Muscle layer of duodenum (tissue), 2 donors: ENCODE measurements at regions not wholly inside any gene's neighbourhood (a gene's known extent, or its start where the extent isn't known, plus 50 kb on each side); places are given as distances from the start of the nearest gene placed in this dataset.

Experiments
- H3K27ac ChIP-seq: one replicate; pipeline ENCODE4 v1.7.0; 2013; ENCODE audit warnings: mild to moderate bottlenecking, low read length
- H3K27me3 ChIP-seq: one replicate; pipeline ENCODE4 v1.7.0; 2013; ENCODE audit warnings: low read depth, mild to moderate bottlenecking, control low read depth, low read length
- H3K36me3 ChIP-seq, 2 donors: one replicate each; pipeline ENCODE4 v1.7.0; 2013; ENCODE audit warnings: low read length in 2 of 2, control low read depth in 1 of 2, mild to moderate bottlenecking in 1 of 2; ENCODE audit not compliant: insufficient read depth in 2 of 2, control insufficient read depth in 1 of 2
- H3K4me1 ChIP-seq, 2 donors: one replicate each; pipeline ENCODE4 v1.7.0; 2013; ENCODE audit warnings: low read length in 2 of 2, mild to moderate bottlenecking in 2 of 2, control low read depth in 1 of 2, moderate library complexity in 1 of 2; ENCODE audit not compliant: insufficient read depth in 2 of 2, control insufficient read depth in 1 of 2
- H3K4me3 ChIP-seq, 2 donors: one replicate each; pipeline ENCODE4 v1.7.0; 2013; ENCODE audit warnings: low read length in 2 of 2, low read depth in 1 of 2, mild to moderate bottlenecking in 1 of 2
- H3K9me3 ChIP-seq, 2 donors: one replicate each; pipeline ENCODE4 v1.7.0; 2013; ENCODE audit warnings: low read length in 2 of 2, control low read depth in 1 of 2, mild to moderate bottlenecking in 1 of 2; ENCODE audit not compliant: control insufficient read depth in 1 of 2
- donor health status: healthy.

DNA sequence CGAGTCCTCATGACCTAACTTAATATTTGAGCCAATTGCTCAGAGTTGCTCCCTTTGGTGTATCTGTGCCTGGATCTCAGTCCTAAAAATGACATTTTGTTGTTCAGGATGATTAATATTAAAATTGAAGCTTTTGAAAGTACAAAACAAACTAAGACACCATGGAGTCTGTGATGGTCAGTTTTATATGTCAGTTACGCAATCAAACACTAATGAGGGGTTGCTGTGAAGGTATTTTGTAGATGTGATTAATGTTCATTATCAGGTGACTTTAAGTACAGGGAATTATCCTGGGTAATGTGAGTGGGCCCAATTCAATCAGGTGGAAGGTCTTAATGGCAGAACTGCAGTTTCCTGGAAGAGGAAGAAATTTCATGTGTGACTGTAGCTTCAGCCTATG, 546.7 kb downstream of the REEP3 start:
- Histone ChIP-seq H3K36me3 (no peaks in the 10 kb centered on the region), H3K27ac (no peak overlapping the region), H3K9me3 (no peaks in the 10 kb centered on the region), H3K4me3 (no peak overlapping the region), H3K27me3 (no peaks in the 10 kb centered on the region), H3K4me1 (peaks cover 0 to 3% of the 10 kb centered on the region in 2 donors)

DNA sequence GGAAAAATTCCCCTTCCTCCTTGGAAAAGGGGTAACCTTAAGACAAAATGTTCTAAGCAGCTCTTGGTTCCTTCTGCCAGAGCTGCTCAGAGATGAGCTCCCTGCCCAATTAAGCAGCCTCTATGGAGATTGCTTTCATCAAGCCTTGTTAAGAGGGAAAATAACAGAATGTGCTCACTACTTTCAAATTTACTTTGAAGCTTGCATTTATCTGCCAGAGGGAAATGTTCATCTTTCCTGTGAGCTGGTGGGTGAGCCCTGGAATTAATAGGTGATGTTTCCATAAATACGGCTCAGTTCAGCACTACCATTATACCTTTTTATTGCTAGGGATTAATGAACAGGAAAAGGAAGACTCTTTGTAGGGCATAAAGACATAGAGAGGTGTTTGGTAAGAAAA, 549.0 kb downstream of the REEP3 start:
- Histone ChIP-seq H3K4me3 (no peak overlapping the region), H3K36me3 (no peaks in the 10 kb centered on the region), H3K9me3 (no peaks in the 10 kb centered on the region), H3K27ac (no peak overlapping the region), H3K4me1 (peaks cover 0 to 3% of the 10 kb centered on the region in 2 donors), H3K27me3 (no peaks in the 10 kb centered on the region)

DNA sequence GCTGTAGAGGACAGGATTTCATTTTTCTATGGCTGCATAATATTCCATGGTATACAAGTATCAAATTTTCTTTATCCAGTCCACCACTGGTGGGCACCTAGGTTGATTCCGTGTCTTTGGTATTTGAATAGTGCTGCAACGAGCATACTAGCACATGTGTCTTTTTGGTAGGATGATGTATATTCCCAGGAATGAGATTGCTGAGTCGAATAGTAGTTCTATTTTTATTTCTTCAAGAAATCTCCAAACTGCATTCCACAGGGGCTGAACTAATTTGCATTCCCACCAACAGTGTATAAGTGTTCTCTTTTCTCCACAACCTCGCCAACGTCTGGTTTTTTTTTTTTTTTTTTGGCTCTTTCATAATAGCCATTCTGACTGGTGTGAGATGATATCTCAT, 550.0 kb downstream of the REEP3 start:
- no peaks in the 10 kb centered on the region for H3K36me3 ChIP-seq
- no peaks in the 10 kb centered on the region for H3K9me3 ChIP-seq
- no peaks in the 10 kb centered on the region for H3K27me3 ChIP-seq
- no peak overlapping the region for H3K4me3 ChIP-seq
- no peak overlapping the region for H3K27ac ChIP-seq
- peaks cover 0 to 3% of the 10 kb centered on the region in 2 donors for H3K4me1 ChIP-seq

DNA sequence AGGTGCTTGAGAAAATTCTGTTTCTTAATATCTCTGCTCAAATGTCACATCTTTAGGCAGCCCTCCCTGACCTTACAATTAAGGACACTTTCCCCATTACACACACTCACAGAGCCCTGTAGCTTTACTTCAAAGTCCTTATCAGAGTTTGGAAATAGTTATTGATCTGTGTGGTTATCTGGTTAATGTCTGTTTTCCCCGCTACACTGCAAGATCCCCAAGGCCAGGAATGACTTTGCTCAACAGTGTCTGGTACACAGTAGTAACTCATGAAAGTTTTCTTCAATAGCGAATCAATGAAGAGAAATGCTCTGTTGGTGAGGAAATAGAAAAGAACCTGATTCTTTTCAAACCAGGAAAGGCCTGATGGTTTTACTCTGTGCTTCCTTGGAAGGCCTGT, 554.4 kb downstream of the REEP3 start:
- Histone ChIP-seq H3K27ac (no peak overlapping the region), H3K36me3 (no peaks in the 10 kb centered on the region), H3K9me3 (no peaks in the 10 kb centered on the region), H3K4me3 (no peak overlapping the region), H3K4me1 (no peaks in the 10 kb centered on the region), H3K27me3 (no peaks in the 10 kb centered on the region)

DNA sequence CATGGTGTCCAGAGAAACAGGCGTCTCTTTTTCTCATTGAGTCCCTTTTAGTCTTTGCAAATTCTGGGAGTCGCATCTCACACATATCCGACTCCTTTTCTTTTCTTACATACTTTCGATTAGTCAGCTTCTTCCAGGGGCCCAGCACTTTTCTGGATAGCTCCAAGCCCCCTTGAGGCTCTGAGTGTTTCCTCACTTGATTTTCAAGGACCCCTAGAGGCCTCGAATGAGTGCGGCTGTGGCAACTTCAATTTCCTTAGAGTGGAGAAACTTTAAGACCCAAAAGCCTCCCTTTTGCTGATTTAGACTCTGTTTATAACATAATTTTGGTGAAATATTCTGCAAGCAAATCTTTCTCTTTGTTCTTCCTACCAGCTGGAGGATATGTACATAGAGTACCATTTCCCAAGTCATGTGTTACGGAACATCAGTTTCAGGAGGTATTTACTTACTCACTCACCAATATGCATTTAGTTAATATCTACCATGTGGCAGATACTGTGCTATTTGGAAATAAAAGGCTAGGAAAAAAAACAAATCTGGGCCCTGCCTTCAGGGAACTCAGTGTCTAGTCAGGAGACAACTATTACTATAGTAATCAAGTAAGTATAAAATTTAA, 555.2 kb downstream of the REEP3 start:
- Histone ChIP-seq H3K27ac (no peak overlapping the region), H3K36me3 (no peaks in the 10 kb centered on the region), H3K27me3 (no peaks in the 10 kb centered on the region), H3K4me3 (no peak overlapping the region), H3K9me3 (no peaks in the 10 kb centered on the region), H3K4me1 (no peaks in the 10 kb centered on the region)

DNA sequence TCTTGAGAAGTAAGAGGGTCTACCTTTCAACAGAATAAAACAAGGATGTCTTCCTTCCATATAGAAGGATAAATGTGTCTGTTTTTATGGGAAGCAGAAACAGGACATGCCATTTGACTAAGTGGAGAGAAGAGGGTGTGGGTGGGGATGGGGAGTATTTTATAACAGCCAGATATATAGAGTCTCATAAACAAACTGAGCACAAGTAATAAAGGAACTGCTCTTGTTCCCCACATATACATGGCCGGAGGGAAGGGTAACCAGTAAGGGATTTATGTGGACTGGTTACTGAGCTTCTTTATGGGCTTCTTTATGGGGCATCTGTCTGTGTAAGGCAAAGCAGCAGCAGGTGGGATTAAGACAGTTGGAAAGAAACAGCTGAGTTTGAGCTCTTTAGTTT, 558.1 kb downstream of the REEP3 start:
- Histone ChIP-seq H3K27me3 (no peaks in the 10 kb centered on the region), H3K9me3 (no peaks in the 10 kb centered on the region), H3K36me3 (no peaks in the 10 kb centered on the region), H3K4me3 (no peak overlapping the region), H3K27ac (no peak overlapping the region), H3K4me1 (no peaks in the 10 kb centered on the region)

DNA sequence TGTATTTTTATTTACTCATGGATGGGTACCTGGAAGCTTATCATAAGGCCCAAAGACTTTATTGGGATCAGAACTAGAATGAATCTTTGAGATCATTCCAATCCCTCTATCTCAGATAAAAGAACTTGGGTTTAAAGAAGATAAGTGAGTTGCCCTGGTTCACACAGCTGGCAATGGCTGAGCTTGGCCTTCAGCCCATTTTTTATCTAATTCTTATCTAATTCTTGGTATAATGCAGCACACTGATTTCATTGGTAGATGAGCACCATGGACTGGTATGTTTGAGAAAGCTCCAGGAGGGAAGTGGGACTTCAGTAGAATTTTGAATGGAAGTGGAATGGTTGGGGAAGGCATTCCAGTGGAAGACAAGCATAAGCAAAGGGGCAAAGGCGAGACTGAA, 558.9 kb downstream of the REEP3 start:
- no peak overlapping the region for H3K4me3 ChIP-seq
- no peaks in the 10 kb centered on the region for H3K27me3 ChIP-seq
- H3K4me1 ChIP-seq = no peaks in the 10 kb centered on the region
- H3K27ac ChIP-seq = no peak overlapping the region
- no peaks in the 10 kb centered on the region for H3K36me3 ChIP-seq
- no peaks in the 10 kb centered on the region for H3K9me3 ChIP-seq

DNA sequence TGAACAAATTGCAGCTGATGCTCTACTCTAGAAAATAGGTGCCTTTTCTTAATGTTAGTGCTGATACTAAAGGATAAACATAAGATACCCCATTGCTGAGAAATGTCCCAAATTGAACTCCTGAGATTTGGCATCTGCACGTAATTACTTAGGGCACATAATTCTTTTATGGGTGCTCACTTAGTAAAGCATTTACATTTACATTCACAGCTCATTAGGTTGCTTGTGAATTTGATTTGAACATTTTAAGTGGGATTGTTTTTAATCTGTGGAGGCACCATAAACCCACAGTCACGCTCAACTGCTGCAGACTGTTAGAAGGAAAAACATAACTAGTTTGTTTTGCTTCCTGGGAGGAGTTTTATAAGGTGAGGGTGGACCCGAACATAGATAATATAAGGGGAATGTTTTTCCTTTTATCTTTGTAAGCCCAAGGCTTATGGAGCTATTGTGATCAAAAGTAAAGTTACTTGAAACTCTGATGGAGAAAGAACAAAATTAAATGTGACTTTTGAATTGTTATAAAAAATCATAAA, 560.8 kb downstream of the REEP3 start:
- no peak overlapping the region for H3K4me3 ChIP-seq
- H3K4me1 ChIP-seq = peaks cover 0 to 4% of the 10 kb centered on the region in 2 donors
- no peaks in the 10 kb centered on the region for H3K9me3 ChIP-seq
- H3K36me3 ChIP-seq = no peaks in the 10 kb centered on the region
- no peak overlapping the region for H3K27ac ChIP-seq
- H3K27me3 ChIP-seq = no peaks in the 10 kb centered on the region

DNA sequence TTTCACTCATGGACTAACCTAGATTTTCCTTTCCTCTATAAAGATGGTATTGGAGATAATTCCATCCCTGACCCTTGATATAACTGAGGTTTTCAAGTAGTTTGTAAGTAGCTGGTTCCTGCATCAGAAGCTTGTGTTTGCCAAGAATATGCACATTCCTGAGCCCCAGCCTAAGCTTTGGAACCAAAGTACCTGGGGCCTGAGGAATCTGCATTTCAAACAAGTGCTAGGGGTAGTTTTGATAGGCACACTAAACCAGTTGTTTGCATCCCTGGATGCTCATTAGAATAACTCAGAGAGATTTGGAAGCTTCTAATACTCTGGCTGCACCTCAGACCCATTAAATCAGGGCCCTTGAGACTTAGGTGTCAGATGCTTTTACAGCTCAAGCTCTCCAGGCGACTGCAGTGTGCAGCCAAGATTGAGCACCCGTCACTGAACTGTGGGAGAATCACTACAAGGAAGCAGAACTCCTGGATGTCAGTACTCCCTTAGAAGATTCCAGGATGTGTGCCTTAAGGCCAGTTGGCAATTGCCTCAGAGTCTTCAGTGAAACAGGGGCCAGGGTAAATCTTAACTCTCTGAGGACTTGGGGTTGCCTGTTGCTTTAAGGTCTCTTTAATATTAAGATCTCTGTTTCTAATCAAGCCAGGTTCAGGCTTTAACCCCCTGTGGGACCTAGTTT, 565.0 kb downstream of the REEP3 start:
- Histone ChIP-seq H3K27ac (no peak overlapping the region), H3K9me3 (no peaks in the 10 kb centered on the region), H3K4me3 (no peak overlapping the region), H3K27me3 (no peaks in the 10 kb centered on the region), H3K36me3 (no peaks in the 10 kb centered on the region), H3K4me1 (peaks cover 0 to 4% of the 10 kb centered on the region in 2 donors)

DNA sequence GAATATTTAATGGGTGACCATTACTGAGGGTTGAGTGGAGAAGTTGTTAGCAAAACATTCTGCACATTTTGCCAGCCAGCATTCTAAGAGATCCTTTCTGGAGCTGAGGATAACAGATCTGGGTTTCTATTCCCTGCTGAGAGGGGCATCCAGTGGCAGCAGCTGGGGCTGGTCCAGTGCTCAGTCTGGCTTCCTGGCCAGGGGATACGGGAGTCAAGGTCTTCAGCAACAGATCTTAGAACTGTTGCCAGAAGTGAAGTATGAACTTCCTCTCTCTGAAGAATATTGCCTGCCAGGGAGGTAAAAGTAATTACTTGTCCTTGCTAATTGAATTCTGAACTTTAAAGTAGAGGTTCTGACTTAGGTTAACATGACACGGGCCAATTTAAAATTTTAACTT, 568.4 kb downstream of the REEP3 start:
- Histone ChIP-seq H3K36me3 (no peaks in the 10 kb centered on the region), H3K4me1 (peaks cover 0 to 4% of the 10 kb centered on the region in 2 donors), H3K27ac (no peak overlapping the region), H3K4me3 (no peak overlapping the region), H3K9me3 (no peaks in the 10 kb centered on the region), H3K27me3 (no peaks in the 10 kb centered on the region)

DNA sequence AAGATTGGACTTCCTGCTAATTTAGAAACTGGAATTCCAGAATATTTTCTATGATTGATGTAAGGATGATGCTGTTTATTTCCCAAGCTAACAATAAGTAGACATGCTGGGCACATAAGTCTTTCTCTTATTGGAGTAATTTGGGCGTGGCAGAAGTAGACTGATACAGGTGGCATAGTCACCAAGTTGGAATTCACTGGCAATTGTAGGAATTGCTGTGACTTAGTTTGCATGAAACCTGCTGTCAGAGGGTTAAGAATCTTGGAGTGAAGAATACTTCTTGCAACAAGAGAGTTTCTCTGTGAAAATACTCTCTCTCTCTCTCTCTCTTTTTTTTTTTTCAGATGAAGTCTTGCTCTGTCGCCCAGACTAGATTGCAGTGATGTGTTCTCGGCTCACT, 569.7 kb downstream of the REEP3 start:
- no peak overlapping the region for H3K27ac ChIP-seq
- no peaks in the 10 kb centered on the region for H3K27me3 ChIP-seq
- H3K9me3 ChIP-seq = no peaks in the 10 kb centered on the region
- peaks cover 0 to 4% of the 10 kb centered on the region in 2 donors for H3K4me1 ChIP-seq
- no peak overlapping the region for H3K4me3 ChIP-seq
- H3K36me3 ChIP-seq = no peaks in the 10 kb centered on the region

DNA sequence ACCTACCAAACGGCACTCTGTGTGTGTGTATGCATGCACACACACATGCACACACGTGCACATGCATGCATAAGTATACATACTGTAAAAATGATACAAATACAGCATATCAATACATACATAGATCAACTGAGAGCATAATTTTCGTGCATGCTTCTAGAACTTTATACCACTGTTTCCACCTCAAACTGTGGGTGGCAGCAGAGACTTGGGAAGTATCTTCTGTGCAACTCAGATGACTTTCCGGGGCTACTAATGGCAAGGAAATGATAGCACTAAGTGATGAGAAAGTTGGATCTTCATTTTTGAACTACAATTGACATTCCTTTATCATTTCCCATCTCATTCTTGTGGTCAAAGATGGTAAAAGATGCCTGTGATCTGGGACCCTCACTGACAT, 570.7 kb downstream of the REEP3 start:
- Histone ChIP-seq H3K9me3 (no peaks in the 10 kb centered on the region), H3K4me1 (no peaks in the 10 kb centered on the region), H3K36me3 (no peaks in the 10 kb centered on the region), H3K27ac (no peak overlapping the region), H3K4me3 (no peak overlapping the region), H3K27me3 (no peaks in the 10 kb centered on the region)
